Breast epithelium (tissue), 3 donors: ENCODE measurements at regions not wholly inside any gene's neighbourhood (a gene's known extent, or its start where the extent isn't known, plus 50 kb on each side); places are given as distances from the start of the nearest gene placed in this dataset.

Source experiments
- POLR2A ChIP-seq: fragments of 450-650 bp; IDR thresholded peaks from one replicate; pipeline ENCODE4 v1.6.1; 2016; ENCODE audit warnings: antibody characterized with exemption, mild to moderate bottlenecking, moderate library complexity
- POLR2AphosphoS5 ChIP-seq, 3 donors: sonication (generic); formaldehyde crosslinking; IDR thresholded peaks; one replicate each; pipeline ENCODE4 v1.6.1; 2017; ENCODE audit warnings: antibody characterized with exemption in 3 of 3
- TF ChIP-seq, protein P1 (sequence below), 3 donors: fragments of 450-650 bp; IDR thresholded peaks; one replicate each; pipeline ENCODE4 v1.5.1; 2016 to 2017; ENCODE audit warnings: antibody characterized with exemption in 3 of 3, mild to moderate bottlenecking in 3 of 3, moderate library complexity in 3 of 3

- TF ChIP-seq, protein P1, sequence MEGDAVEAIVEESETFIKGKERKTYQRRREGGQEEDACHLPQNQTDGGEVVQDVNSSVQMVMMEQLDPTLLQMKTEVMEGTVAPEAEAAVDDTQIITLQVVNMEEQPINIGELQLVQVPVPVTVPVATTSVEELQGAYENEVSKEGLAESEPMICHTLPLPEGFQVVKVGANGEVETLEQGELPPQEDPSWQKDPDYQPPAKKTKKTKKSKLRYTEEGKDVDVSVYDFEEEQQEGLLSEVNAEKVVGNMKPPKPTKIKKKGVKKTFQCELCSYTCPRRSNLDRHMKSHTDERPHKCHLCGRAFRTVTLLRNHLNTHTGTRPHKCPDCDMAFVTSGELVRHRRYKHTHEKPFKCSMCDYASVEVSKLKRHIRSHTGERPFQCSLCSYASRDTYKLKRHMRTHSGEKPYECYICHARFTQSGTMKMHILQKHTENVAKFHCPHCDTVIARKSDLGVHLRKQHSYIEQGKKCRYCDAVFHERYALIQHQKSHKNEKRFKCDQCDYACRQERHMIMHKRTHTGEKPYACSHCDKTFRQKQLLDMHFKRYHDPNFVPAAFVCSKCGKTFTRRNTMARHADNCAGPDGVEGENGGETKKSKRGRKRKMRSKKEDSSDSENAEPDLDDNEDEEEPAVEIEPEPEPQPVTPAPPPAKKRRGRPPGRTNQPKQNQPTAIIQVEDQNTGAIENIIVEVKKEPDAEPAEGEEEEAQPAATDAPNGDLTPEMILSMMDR (IDR thresholded peaks at IDR 0.05): no peak
- no peak for TF ChIP-seq POLR2A
- TF ChIP-seq POLR2AphosphoS5 (IDR thresholded peaks at IDR 0.05): no peak
Measured at GRCh38 chr6:68032217-68032616, 602.9 kb upstream of the ADGRB3 start.
